NCI-H748 treated with DMSO at 0.1 percent for 48 hours (cell line): ENCODE measurements at regions not wholly inside any gene's neighbourhood (a gene's known extent, or its start where the extent isn't known, plus 50 kb on each side); places are given as distances from the start of the nearest gene placed in this dataset.

Source experiments
- DNase-seq: peaks from one replicate; lab custom pipeline; 2025; lab: John Stamatoyannopoulos, UW

GRCh38 chr3:153314038-153314437 lies 152.0 kb downstream of the RAP2B start:
- no peak for DNase-seq

GRCh38 chr3:153315781-153316180 lies 153.8 kb downstream of the RAP2B start:
- DNase-seq: no peak

- no peak for DNase-seq
Observed at GRCh38 chr3:153319705-153320554, 157.9 kb downstream of the RAP2B start.

- no peak for DNase-seq
Observed at GRCh38 chr3:153320585-153321128, 158.6 kb downstream of the RAP2B start.

- no peak for DNase-seq
Observed at GRCh38 chr3:153328690-153329089, 166.7 kb downstream of the RAP2B start.

GRCh38 chr3:153330901-153331300 lies 168.9 kb downstream of the RAP2B start:
- no peak for DNase-seq

DNA sequence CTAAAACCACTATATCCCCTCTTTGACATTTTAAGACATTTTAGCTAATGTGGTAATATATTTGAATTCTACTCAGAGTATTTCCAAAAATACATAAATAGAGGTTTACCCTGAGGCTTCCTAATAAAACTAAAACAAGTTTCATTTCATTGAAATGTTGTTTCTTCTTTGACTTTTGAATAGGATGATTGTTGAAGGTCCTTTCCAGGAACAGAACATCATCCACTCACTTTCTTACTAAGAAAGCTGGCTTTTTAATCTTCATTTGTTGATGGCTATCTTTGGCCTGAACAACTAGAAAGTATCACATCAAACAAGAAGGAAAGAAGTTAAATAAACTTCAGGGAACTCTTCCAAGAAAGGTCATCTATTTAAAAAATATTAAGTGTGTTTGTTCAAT lies 169.7 kb downstream of the RAP2B start:
- DNase-seq: no peak

DNA sequence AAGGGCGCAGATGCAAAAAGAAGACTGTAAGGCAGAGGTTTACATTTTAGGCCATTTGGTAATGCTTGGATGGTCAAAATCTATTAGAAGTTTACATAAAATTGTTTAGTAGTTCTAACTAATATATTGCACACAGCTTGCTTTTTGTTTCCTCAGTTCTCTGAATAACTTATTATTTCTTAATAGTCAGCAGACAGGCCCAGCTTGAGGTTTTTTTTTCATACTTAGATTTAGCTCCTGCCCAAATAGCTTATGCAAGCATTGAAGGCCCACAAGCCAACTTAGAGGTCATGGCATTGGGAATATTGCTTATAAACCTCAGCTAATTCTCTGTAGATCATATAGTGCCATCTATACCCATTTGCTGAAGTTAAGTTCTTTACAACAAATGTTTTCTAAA lies 172.5 kb downstream of the RAP2B start:
- no peak for DNase-seq

DNA sequence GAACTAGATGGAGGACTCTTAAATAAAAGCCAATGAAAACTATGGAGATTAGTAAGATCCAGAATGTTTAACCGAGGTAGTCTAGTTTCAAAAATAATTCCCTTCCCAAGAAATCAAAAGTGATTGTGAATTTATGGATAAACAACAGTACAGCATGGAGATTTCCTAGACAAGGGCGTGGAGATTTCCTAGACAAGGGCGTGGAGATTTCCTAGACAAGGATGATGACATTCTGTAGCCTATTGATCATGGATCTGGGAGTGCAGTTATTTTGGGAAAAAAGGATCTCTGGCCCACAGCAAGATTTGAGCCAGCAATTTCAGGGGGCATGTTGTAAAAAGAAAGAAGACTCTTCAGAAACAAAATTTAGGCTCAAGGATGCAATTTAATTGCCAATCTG lies 175.3 kb downstream of the RAP2B start:
- no peak for DNase-seq

GRCh38 chr3:153338487-153338886 lies 176.5 kb downstream of the RAP2B start:
- no peak for DNase-seq

DNA sequence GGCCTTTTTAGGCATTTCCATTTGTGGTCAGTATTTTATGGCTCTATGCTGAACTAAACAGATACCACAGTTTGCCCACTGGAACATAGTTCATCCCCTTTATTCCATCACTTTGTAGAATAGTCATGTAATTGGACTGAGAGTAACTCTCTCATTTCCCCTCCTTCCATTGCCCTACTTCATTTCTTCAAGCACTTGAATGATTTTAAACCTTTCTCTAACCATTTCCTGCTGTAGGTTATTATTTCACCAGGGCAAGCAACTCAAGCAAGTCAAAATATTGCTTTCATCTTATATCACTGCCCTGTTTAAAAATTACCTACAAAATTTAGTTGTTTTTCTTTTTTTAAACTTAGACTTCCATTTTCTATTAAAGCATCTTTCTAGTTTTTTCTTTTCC lies 177.0 kb downstream of the RAP2B start:
- DNase-seq: no peak

DNA sequence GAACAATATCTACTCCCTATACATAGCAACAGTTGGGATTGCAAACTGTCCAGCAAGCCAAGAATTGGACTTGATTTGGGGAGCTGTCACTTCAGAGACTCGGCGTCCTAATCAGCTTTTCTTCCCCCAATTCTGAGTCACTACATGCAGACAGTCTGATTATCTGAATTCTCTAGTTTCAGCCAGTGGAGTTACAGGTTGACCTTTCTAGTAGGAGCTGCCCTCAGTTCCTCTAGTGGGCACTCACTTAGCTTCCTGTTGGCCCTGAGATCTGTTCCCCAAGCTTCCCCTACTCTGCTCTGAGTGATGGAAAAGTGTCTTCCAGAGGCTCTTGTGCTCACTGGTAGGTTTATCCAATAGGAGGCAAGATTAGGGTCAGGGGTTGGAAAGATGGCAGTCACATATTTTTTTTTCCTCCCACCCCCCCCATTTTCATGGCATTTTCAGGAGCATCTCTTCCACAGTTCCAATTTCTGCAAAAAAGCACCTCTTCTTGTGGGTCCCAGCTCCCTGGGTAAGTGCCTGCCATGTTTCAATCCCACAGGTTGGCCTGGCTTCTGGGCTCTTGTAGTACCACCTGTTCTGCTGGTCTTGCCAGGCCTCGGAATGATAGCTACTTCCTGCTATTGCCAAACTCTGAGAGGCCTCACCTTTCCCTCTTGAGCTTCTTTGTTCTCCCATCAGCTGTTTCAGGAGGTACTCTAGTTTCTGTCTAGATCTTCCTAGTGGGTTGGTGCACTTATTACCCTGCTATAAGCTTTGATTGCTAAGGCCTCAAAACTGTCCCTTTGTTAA lies 182.2 kb downstream of the RAP2B start:
- no peak for DNase-seq

DNA sequence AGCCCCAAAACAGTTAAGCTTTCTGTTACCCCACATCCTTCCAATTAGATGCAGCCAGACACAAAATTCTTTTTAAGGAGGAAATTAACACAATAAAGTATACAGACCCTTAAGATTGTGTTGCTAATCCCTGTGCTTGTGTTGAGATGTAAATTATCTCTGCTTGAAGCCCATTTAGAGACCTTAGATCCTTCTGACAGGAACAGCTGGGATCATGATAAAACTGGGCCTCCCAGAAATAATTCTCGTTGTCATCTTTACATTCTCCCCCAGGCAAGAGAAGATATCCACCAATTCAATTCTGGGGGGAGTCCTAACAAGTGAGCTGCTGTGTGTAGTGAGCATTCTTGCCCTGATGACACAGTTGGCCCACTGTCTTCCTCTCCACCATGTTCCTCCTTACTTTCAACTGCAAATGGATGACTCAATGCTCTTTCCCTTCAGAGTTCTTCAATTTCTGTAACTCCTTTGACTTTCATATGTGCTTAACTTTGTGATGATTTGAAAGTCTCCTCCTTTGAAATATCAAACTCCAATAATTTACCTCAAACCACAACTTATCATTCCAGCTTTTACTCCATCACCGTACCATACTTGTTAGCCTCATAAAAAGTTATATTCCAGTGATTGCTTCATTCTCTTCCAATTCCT lies 186.6 kb downstream of the RAP2B start:
- DNase-seq: no peak

DNA sequence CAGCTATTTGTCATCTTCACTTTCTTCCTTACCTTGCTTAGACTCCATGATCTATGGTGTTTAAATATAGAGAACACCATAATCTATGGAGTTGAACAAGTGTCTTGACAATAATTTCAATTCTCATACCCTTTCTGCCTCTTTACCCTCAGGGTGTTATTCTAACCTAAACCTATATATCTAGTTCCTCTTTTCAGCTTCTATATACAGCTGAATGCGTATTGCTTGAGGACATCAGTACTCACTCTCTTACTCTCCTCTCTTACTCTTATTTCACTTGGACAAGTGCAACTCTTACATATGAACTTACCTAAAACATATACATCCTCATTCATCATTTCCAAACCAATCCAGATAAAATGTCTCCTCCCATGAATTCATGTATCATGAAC lies 187.1 kb downstream of the RAP2B start:
- no peak for DNase-seq

GRCh38 chr3:153350420-153350819 lies 188.4 kb downstream of the RAP2B start:
- no peak for DNase-seq

DNA sequence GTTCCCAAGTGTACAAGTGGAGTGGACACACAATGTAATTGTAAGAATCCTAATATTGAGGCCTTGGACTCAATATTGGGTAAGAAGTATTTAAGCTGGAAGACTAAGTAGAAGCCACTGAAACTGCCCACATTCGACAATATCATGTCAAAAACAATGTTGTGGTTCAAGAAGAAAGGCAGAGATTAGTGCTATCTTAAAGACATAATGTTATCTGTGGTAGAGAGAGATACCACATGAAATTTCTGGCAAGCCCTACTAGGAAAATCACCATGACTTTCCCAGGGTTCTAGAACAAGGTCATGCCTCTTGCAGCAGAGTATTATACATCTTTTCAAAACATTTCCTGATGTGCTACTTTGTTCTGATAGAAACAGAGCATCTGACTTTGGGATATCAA lies 192.6 kb downstream of the RAP2B start:
- DNase-seq: no peak

DNA sequence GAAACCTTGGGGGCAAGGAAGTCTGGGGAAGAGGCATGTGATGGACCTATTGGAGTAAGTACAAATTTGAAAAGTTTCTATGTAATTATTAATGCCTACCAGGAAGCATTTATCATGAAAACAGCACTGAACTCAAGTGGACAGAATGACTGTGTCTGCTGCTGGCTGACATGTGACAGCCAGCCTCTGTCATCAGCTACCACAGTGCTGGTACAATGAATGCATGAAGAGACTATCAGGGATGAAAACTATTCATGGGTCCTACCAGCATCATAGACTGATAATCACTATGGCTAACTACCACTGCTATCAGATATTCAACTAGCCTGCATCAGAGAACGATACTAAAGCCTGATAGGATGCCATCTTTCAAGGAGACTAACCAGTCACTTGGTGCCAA lies 193.5 kb downstream of the RAP2B start:
- DNase-seq: no peak

DNA sequence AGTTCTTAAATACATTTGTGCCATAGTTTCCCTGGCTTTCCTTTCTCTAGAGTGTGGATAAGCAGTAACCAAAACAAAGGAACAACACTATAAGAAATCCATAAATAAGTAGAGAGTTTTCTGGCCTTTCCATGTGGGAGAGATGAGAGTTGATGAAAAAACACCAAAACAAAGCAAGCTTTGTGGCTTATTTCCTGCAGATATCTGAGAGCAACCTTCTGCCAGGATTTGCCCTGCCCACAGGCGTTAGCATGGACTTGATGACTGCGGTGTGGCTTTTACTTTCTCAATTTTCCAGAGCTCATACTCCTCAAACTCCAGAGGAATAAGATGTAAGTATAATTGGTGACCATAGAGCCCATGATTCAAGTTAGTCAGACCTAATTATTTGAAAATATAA lies 194.9 kb downstream of the RAP2B start:
- DNase-seq: no peak

DNA sequence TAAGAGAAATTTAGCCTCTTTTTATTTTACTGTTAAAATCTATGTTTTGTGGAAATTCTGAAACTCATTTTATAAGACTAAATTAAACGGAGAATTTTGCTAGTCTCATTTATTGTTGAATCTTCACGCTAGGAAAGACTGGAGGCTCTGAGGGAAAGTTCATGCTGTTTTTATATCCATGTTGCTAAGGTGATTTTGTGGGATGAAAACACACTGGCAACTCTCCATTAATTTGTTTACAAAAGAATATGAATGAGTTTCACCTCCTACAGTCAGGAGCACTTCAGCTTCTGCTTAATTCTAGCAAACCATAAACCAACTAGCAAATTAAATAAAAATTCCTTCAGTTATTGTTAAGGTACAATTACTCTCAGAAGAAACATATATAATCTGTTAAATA lies 195.4 kb downstream of the RAP2B start:
- DNase-seq: peak; percentile 44

DNA sequence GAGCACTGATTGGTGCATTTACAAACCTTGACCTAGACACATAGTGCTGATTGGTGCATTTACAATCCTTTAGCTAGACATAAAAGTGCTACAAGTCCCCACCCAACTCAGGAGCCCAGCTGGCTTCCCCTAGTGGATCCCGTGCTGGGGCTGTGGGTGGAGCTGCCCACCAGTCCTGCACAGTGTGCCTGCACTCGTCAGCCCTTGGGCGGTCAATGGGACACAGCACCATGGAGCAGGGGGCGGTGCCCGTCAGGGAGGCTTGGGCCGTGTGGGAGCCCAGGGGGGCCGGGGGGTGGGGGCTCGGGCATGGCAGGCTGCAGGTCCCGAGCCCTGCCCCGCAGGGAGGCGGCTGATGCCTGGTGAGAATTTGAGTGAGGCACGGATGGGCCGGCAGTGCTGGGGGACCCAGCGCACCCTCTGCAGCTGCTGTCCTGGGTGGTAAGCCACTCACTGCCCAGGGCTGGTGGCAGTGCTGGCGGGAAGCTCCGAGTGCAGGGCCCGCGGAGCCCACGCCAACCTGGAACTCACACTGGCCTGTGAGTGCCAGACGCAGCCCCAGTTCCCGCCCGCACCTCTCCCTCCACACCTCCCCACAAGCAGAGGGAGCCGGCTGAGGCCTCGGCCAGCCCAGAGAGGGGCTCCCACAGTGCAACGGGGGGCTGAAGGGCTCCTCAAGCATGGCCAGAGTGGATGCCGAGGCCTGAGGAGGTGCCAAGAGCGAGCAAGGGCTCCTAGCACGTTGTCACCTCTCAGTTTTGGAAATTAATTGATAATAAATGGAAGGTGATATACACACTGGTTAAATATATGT lies 207.7 kb downstream of the RAP2B start:
- DNase-seq: no peak

DNA sequence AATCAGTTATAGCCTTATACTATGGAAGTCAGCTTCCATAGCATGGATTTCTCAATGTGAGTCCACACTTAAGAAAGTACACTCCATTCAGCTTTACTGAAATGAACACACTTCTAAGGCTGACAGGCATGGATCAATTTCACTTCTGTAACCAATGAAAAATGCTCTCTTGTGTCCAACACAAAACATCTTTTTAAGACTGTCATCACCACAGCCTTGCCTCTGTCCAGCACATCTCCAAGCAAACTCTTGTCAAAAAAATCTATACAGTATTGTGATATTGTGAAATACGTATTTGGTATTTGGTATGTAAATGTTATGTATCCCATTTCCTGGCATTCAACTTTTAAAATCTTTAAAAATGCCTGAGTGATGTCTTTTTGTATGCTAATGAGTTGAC lies 208.7 kb downstream of the RAP2B start:
- no peak for DNase-seq

DNA sequence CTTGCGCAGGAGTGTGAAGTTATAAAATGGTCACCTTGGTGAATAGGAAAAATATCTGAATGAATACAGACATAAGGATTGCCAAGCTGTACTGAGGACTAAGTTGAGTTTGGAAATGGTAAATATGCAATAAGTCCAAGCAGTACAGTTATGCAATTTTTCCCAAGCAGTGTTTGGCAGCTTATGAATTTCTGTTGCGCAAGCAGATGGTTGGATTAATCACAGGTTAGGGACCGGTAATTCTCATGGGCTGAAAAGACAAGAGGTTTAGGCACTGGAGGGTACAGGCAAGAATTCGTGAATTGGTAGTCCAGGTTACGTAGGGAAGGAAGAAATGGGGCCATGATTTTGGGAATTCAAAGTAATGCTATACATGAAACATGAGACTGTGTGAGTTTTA lies 210.3 kb downstream of the RAP2B start:
- no peak for DNase-seq
